ENCODE measurements at regions not wholly inside any gene's neighbourhood (a gene's known extent, or its start where the extent isn't known, plus 50 kb on each side); places are given as distances from the start of the nearest gene placed in this dataset.

DNA sequence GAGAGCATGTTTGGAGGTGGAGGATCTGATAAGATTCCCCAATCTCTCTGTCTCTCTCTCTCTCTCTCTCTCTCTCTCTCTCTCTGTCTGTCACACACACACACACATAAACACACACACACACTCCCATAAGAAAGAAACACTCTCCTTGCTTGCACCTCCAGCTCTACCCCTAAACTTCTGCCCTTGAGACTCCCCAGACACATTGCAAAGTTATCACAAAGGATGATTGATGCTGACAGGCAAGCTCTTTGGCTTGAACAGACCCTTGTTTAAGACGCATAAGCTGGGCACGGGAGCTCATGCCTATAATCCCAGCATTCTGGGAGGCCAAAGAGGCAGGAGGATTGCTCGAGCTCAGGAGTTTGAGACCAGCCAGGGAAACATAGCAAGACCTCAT lies 78.2 kb downstream of the NAV1 start:
- TF ChIP-seq, protein P1, sequence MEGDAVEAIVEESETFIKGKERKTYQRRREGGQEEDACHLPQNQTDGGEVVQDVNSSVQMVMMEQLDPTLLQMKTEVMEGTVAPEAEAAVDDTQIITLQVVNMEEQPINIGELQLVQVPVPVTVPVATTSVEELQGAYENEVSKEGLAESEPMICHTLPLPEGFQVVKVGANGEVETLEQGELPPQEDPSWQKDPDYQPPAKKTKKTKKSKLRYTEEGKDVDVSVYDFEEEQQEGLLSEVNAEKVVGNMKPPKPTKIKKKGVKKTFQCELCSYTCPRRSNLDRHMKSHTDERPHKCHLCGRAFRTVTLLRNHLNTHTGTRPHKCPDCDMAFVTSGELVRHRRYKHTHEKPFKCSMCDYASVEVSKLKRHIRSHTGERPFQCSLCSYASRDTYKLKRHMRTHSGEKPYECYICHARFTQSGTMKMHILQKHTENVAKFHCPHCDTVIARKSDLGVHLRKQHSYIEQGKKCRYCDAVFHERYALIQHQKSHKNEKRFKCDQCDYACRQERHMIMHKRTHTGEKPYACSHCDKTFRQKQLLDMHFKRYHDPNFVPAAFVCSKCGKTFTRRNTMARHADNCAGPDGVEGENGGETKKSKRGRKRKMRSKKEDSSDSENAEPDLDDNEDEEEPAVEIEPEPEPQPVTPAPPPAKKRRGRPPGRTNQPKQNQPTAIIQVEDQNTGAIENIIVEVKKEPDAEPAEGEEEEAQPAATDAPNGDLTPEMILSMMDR (IDR thresholded peaks at IDR 0.05), result no peak
- TF ChIP-seq EZH2 (IDR thresholded peaks at IDR 0.05), result no peak
